Mesothelial cell of epicardium (in vitro differentiated cells): ENCODE measurements at regions not wholly inside any gene's neighbourhood (a gene's known extent, or its start where the extent isn't known, plus 50 kb on each side); places are given as distances from the start of the nearest gene placed in this dataset.
A peak's percentile ranks its signal among the peaks of the same experiment; 100 is the strongest.

Experiments
- DNase-seq, 2 experiments: peaks; one replicate each; pipeline ENCODE4 v3.0.0; 2021; ENCODE audit warnings: low spot score in 2 of 2; ENCODE audit not compliant: unreplicated experiment in 2 of 2
- H3K27ac Mint-ChIP-seq: 2 replicates; pipeline ENCODE4 v1.8.0; 2021; ENCODE audit warnings: mixed read lengths
- H3K27me3 Mint-ChIP-seq: 2 replicates; pipeline ENCODE4 v1.8.0; 2021; ENCODE audit warnings: low read depth, mixed read lengths
- H3K36me3 Mint-ChIP-seq: 2 replicates; pipeline ENCODE4 v1.8.0; 2021; ENCODE audit warnings: mixed read lengths
- H3K4me1 Mint-ChIP-seq: 2 replicates; pipeline ENCODE4 v1.8.0; 2021; ENCODE audit warnings: mixed read lengths
- H3K4me3 Mint-ChIP-seq: 2 replicates; pipeline ENCODE4 v1.8.0; 2021; ENCODE audit warnings: mild to moderate bottlenecking, moderate library complexity, mixed read lengths
- H3K9me3 Mint-ChIP-seq: 2 replicates; pipeline ENCODE4 v1.8.0; 2021; ENCODE audit warnings: mixed read lengths
- CTCF ChIP-seq: fragments of 200-600 bp; sonication (generic); IDR thresholded peaks from one replicate; pipeline ENCODE4 v1.5.0; 2021; ENCODE audit warnings: antibody characterized with exemption; ENCODE audit not compliant: unreplicated experiment

- Mint-ChIP-seq H3K4me3 (no peak overlapping the region), H3K27ac (peak overlapping the region; percentile 54), H3K36me3 (no peaks in the 10 kb centered on the region), H3K4me1 (peaks cover 24% of the 10 kb centered on the region), H3K27me3 (no peaks in the 10 kb centered on the region), H3K9me3 (no peaks in the 10 kb centered on the region)
- no peak for DNase-seq
- TF ChIP-seq CTCF, result no peak
These were observed 602.8 kb upstream of the SOX11 start for GRCh38 chr2:5089409-5089808.

GRCh38 chr2:5093056-5093455 is 599.1 kb upstream of the SOX11 start:
- peaks cover 22% of the 10 kb centered on the region for H3K9me3 Mint-ChIP-seq
- no peak for DNase-seq
- H3K27ac Mint-ChIP-seq, result no peak overlapping the region
- no peaks in the 10 kb centered on the region for H3K27me3 Mint-ChIP-seq
- TF ChIP-seq CTCF, result no peak
- H3K4me1 Mint-ChIP-seq, result peaks cover 21% of the 10 kb centered on the region
- H3K4me3 Mint-ChIP-seq, result no peak overlapping the region
- H3K36me3 Mint-ChIP-seq, result peaks cover 9% of the 10 kb centered on the region

GRCh38 chr2:5093518-5093917 is 598.7 kb upstream of the SOX11 start:
- DNase-seq, result no peak
- H3K27ac Mint-ChIP-seq, result no peak overlapping the region

GRCh38 chr2:5094192-5094591 is 598.0 kb upstream of the SOX11 start:
- Mint-ChIP-seq H3K27ac (no peak overlapping the region), H3K27me3 (no peaks in the 10 kb centered on the region), H3K4me3 (no peak overlapping the region), H3K36me3 (peaks cover 9% of the 10 kb centered on the region), H3K4me1 (peaks cover 9% of the 10 kb centered on the region), H3K9me3 (peaks cover 28% of the 10 kb centered on the region)
- TF ChIP-seq CTCF, result no peak
- no peak for DNase-seq

More at GRCh38 chr2:5093518-5093917, 598.7 kb upstream of the SOX11 start:
- no peak for TF ChIP-seq CTCF
- H3K4me1 Mint-ChIP-seq, result peaks cover 16% of the 10 kb centered on the region
- no peak overlapping the region for H3K4me3 Mint-ChIP-seq
- no peaks in the 10 kb centered on the region for H3K27me3 Mint-ChIP-seq
- peaks cover 22% of the 10 kb centered on the region for H3K9me3 Mint-ChIP-seq
- H3K36me3 Mint-ChIP-seq, result peaks cover 9% of the 10 kb centered on the region

GRCh38 chr2:5098286-5098685 is 593.9 kb upstream of the SOX11 start:
- Mint-ChIP-seq H3K9me3 (peaks cover 50% of the 10 kb centered on the region), H3K4me3 (no peak overlapping the region), H3K27ac (no peak overlapping the region), H3K27me3 (no peaks in the 10 kb centered on the region), H3K36me3 (peaks cover 9% of the 10 kb centered on the region), H3K4me1 (no peaks in the 10 kb centered on the region)
- TF ChIP-seq CTCF, result no peak
- DNase-seq, result no peak

GRCh38 chr2:5102823-5103222 is 589.4 kb upstream of the SOX11 start:
- TF ChIP-seq CTCF, result no peak
- Mint-ChIP-seq H3K9me3 (peaks cover 60% of the 10 kb centered on the region), H3K27me3 (no peaks in the 10 kb centered on the region), H3K4me3 (no peak overlapping the region), H3K36me3 (peaks cover 13% of the 10 kb centered on the region), H3K4me1 (no peaks in the 10 kb centered on the region), H3K27ac (no peak overlapping the region)
- no peak for DNase-seq
